ENCODE measurements at regions not wholly inside any gene's neighbourhood (a gene's known extent, or its start where the extent isn't known, plus 50 kb on each side); places are given as distances from the start of the nearest gene placed in this dataset.

DNA sequence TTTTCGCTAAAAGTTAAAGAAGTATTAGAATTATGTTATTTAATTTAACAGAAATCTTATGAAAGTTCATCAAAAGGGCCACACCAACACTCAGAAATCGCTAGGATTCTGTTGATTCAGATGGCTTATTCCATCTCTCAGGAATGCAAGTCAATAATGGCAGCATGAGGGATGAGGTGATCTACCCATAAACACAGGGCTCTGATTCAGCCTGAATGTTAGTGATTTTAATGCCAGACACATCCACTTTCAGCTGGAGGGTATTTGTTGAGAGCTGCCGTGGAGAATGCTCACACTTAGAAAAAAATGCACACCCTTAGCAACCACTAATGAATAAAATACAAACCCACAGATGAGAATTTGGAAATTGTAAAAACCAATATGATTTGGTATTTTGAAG is 173.3 kb upstream of the ERBB4 start:
- TF ChIP-seq EP300 (IDR thresholded peaks at IDR 0.05; ENCODE audit: borderline replicate concordance in 1 of 2, low read depth in 1 of 2, low read length in 1 of 2): peak in 1 of 2 experiments; percentile 13; a peak in 1 of 4 replicates
- no peak for TF ChIP-seq TEAD4 (IDR thresholded peaks at IDR 0.05; ENCODE audit: borderline replicate concordance, insufficient read depth)
- TF ChIP-seq, protein P1, sequence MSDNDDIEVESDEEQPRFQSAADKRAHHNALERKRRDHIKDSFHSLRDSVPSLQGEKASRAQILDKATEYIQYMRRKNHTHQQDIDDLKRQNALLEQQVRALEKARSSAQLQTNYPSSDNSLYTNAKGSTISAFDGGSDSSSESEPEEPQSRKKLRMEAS (IDR thresholded peaks at IDR 0.05; ENCODE audit: low read depth): peak; percentile 20; the same call in 1 of the 2 replicates
- TF ChIP-seq ELF1 (IDR thresholded peaks at IDR 0.05): no peak
- TF ChIP-seq, protein P2, sequence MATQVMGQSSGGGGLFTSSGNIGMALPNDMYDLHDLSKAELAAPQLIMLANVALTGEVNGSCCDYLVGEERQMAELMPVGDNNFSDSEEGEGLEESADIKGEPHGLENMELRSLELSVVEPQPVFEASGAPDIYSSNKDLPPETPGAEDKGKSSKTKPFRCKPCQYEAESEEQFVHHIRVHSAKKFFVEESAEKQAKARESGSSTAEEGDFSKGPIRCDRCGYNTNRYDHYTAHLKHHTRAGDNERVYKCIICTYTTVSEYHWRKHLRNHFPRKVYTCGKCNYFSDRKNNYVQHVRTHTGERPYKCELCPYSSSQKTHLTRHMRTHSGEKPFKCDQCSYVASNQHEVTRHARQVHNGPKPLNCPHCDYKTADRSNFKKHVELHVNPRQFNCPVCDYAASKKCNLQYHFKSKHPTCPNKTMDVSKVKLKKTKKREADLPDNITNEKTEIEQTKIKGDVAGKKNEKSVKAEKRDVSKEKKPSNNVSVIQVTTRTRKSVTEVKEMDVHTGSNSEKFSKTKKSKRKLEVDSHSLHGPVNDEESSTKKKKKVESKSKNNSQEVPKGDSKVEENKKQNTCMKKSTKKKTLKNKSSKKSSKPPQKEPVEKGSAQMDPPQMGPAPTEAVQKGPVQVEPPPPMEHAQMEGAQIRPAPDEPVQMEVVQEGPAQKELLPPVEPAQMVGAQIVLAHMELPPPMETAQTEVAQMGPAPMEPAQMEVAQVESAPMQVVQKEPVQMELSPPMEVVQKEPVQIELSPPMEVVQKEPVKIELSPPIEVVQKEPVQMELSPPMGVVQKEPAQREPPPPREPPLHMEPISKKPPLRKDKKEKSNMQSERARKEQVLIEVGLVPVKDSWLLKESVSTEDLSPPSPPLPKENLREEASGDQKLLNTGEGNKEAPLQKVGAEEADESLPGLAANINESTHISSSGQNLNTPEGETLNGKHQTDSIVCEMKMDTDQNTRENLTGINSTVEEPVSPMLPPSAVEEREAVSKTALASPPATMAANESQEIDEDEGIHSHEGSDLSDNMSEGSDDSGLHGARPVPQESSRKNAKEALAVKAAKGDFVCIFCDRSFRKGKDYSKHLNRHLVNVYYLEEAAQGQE (IDR thresholded peaks at IDR 0.05; ENCODE audit: low read depth, low read length): no peak
- TF ChIP-seq SIN3A (IDR thresholded peaks at IDR 0.05; ENCODE audit: borderline replicate concordance, low read depth, low read length): no peak
- TF ChIP-seq GATA2 (CRISPR knock-in tag; IDR thresholded peaks at IDR 0.05): no peak
- TF ChIP-seq JUND (IDR thresholded peaks at IDR 0.05): peak; percentile 44; the same call in 1 of the 2 replicates
- TF ChIP-seq, protein P3, sequence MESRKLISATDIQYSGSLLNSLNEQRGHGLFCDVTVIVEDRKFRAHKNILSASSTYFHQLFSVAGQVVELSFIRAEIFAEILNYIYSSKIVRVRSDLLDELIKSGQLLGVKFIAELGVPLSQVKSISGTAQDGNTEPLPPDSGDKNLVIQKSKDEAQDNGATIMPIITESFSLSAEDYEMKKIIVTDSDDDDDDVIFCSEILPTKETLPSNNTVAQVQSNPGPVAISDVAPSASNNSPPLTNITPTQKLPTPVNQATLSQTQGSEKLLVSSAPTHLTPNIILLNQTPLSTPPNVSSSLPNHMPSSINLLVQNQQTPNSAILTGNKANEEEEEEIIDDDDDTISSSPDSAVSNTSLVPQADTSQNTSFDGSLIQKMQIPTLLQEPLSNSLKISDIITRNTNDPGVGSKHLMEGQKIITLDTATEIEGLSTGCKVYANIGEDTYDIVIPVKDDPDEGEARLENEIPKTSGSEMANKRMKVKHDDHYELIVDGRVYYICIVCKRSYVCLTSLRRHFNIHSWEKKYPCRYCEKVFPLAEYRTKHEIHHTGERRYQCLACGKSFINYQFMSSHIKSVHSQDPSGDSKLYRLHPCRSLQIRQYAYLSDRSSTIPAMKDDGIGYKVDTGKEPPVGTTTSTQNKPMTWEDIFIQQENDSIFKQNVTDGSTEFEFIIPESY (IDR thresholded peaks at IDR 0.05; ENCODE audit: borderline replicate concordance, low read depth): no peak
- no peak for TF ChIP-seq MEF2A (IDR thresholded peaks at IDR 0.05; ENCODE audit: borderline replicate concordance, low read depth)
- no peak for TF ChIP-seq NRF1 (IDR thresholded peaks at IDR 0.05; ENCODE audit: low read depth, low read length)
- TF ChIP-seq, protein P4, sequence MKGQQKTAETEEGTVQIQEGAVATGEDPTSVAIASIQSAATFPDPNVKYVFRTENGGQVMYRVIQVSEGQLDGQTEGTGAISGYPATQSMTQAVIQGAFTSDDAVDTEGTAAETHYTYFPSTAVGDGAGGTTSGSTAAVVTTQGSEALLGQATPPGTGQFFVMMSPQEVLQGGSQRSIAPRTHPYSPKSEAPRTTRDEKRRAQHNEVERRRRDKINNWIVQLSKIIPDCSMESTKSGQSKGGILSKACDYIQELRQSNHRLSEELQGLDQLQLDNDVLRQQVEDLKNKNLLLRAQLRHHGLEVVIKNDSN (IDR thresholded peaks at IDR 0.05; ENCODE audit: borderline replicate concordance, low read depth): no peak
- TF ChIP-seq, protein P5, sequence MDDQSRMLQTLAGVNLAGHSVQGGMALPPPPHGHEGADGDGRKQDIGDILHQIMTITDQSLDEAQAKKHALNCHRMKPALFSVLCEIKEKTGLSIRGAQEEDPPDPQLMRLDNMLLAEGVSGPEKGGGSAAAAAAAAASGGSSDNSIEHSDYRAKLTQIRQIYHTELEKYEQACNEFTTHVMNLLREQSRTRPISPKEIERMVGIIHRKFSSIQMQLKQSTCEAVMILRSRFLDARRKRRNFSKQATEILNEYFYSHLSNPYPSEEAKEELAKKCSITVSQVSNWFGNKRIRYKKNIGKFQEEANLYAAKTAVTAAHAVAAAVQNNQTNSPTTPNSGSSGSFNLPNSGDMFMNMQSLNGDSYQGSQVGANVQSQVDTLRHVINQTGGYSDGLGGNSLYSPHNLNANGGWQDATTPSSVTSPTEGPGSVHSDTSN (IDR thresholded peaks at IDR 0.05): peak; percentile 60
- TF ChIP-seq POLR2AphosphoS5 (IDR thresholded peaks at IDR 0.05; ENCODE audit: low read depth, low read length): no peak
- TF ChIP-seq SMC3 (IDR thresholded peaks at IDR 0.05; ENCODE audit: low read depth, low read length): no peak
- peak; percentile 38; the same call in 1 of the 2 replicates for TF ChIP-seq FOSL2 (IDR thresholded peaks at IDR 0.05; ENCODE audit: borderline replicate concordance, low read depth)
- TF ChIP-seq MXI1 (IDR thresholded peaks at IDR 0.05; ENCODE audit: low read depth, low read length): no peak
- TF ChIP-seq RXRA (IDR thresholded peaks at IDR 0.05; ENCODE audit: borderline replicate concordance, low read depth): no peak
- 0 out of 2 replicates have a peak, but pooled peaks have one; percentile 34 for TF ChIP-seq YY1 (IDR thresholded peaks at IDR 0.05; ENCODE audit: low read depth)
- no peak for TF ChIP-seq CHD2 (IDR thresholded peaks at IDR 0.05; ENCODE audit: low read length, partially characterized antibody)
- TF ChIP-seq FOXM1 (IDR thresholded peaks at IDR 0.05; ENCODE audit: low read depth): no peak
- no peak for TF ChIP-seq RCOR1 (IDR thresholded peaks at IDR 0.05; ENCODE audit: low read length)
- no peak for TF ChIP-seq TCF12 (IDR thresholded peaks at IDR 0.05)
- no peak for TF ChIP-seq RAD21 (IDR thresholded peaks at IDR 0.05; ENCODE audit: low read length)
- TF ChIP-seq GABPA (IDR thresholded peaks at IDR 0.05; ENCODE audit: low read depth): no peak
- no peak for TF ChIP-seq FOXJ3 (CRISPR knock-in tag; IDR thresholded peaks at IDR 0.05)
- no peak for TF ChIP-seq TAF1 (IDR thresholded peaks at IDR 0.05; ENCODE audit: borderline replicate concordance, low read depth, low read length)
- TF ChIP-seq EZH2phosphoT487 (IDR thresholded peaks at IDR 0.05; ENCODE audit: borderline replicate concordance, low read depth): no peak
- no peak for TF ChIP-seq RFX5 (IDR thresholded peaks at IDR 0.05; ENCODE audit: low read length)
- Histone ChIP-seq H3K4me1 (ENCODE audit: control insufficient read depth in 1 of 2, insufficient read depth in 2 of 2, low read depth in 1 of 2, low read length in 1 of 2) (no peaks in the 10 kb centered on the region; a peak in 1 of 4 replicates), H3K79me2 (ENCODE audit: insufficient read depth) (no peaks in the 10 kb centered on the region), H3F3A (replicated peaks; ENCODE audit: insufficient read depth) (no peaks in the 10 kb centered on the region), H3K27me3 (ENCODE audit: insufficient read depth) (no peaks in the 10 kb centered on the region), H3K27ac (ENCODE audit: low read depth in 2 of 2, low read length in 1 of 2) (peak overlapping the region in 1 of 2 experiments; percentile 40; a peak in 2 of 4 replicates), H4K20me1 (ENCODE audit: insufficient read depth) (no peaks in the 10 kb centered on the region), H3K9me2 (no peaks in the 10 kb centered on the region), H3K9ac (no peak overlapping the region), H3K4me3 (ENCODE audit: low read depth in 2 of 2, low read length in 1 of 2) (no peak overlapping the region), H3K36me3 (replicated peaks in 1 of 2; ENCODE audit: control insufficient read depth in 1 of 2, insufficient read depth in 2 of 2, low read length in 1 of 2) (no peaks in the 10 kb centered on the region), H3K4me2 (no peak overlapping the region), H3K9me3 (no peaks in the 10 kb centered on the region), H2AFZ (ENCODE audit: low read depth) (peak overlapping the region; percentile 34; the same call in 1 of the 2 replicates)
- DNase-seq: no peak
- CTCF ChIA-PET: interaction anchor here (1.0 kb wide), 1 partner anchor 10 kb away, joined by 4 read pairs; no protein-coding TSS in a partner anchor
- POLR2A ChIA-PET: no interaction called here
- 21% methylated on average over 3 of the region's 3 CpGs for WGBS (ENCODE audit: low lambda C conversion rate)
